Astrocyte of the cerebellum (primary cell): ENCODE measurements at regions not wholly inside any gene's neighbourhood (a gene's known extent, or its start where the extent isn't known, plus 50 kb on each side); places are given as distances from the start of the nearest gene placed in this dataset.

Experiments used
- DNase-seq: peaks from one replicate; pipeline ENCODE4 v3.0.0-alpha.2; 2011; ENCODE audit warnings: low read depth
- H3K4me3 ChIP-seq: 2 replicates; pipeline ENCODE4 v1.5.1; 2011; ENCODE audit warnings: mild to moderate bottlenecking, low read depth, low read length, moderate library complexity
- CTCF ChIP-seq: IDR thresholded peaks from 2 replicates; pipeline ENCODE4 v1.5.1; 2012; ENCODE audit warnings: low read length, low read depth, moderate library complexity, mild to moderate bottlenecking; ENCODE audit errors: missing control alignments
- in situ Hi-C: cut with HindIII; loops from 2 replicates; pipeline ENCODE4 v1.10.0; 2017; ENCODE audit warnings: low sequenced_read_pairs

GRCh38 chr10:43979551-43979950, 330.9 kb upstream of the ZNF32 start:
- H3K4me3 ChIP-seq, result no peak overlapping the region
- in situ Hi-C loops, result no loop called here
- no peak for DNase-seq
- TF ChIP-seq CTCF, result no peak

- H3K4me3 ChIP-seq, result no peak overlapping the region
- in situ Hi-C loops, result no loop called here
- TF ChIP-seq CTCF, result no peak
- DNase-seq, result no peak
Measured at GRCh38 chr10:43978936-43979335, 330.3 kb upstream of the ZNF32 start.

- no peak for DNase-seq
- in situ Hi-C loops, result no loop called here
- no peak for TF ChIP-seq CTCF
- H3K4me3 ChIP-seq, result no peak overlapping the region
Measured at GRCh38 chr10:43978091-43978490, 329.4 kb upstream of the ZNF32 start.

- no peak overlapping the region for H3K4me3 ChIP-seq
- in situ Hi-C loops, result no loop called here
- no peak for TF ChIP-seq CTCF
- DNase-seq, result no peak
Measured at GRCh38 chr10:43976292-43976691, 327.6 kb upstream of the ZNF32 start.

GRCh38 chr10:43973801-43974200, 325.1 kb upstream of the ZNF32 start:
- in situ Hi-C loops, result no loop called here
- TF ChIP-seq CTCF, result no peak
- no peak for DNase-seq
- H3K4me3 ChIP-seq, result no peak overlapping the region

GRCh38 chr10:43972976-43973647, 324.4 kb upstream of the ZNF32 start:
- no peak overlapping the region for H3K4me3 ChIP-seq
- in situ Hi-C loops, result no loop called here
- no peak for DNase-seq
- TF ChIP-seq CTCF, result no peak
